Loucy (cell line): ENCODE measurements at regions not wholly inside any gene's neighbourhood (a gene's known extent, or its start where the extent isn't known, plus 50 kb on each side); places are given as distances from the start of the nearest gene placed in this dataset.

Experiments
- EZH2phosphoT487 ChIP-seq: fragments of 200-600 bp; IDR thresholded peaks from 2 replicates; pipeline ENCODE4 v1.6.1; 2018; ENCODE audit warnings: antibody characterized with exemption, mild to moderate bottlenecking, moderate library complexity, borderline replicate concordance
- TF ChIP-seq, protein P1 (sequence below): fragments of 200-600 bp; sonication (generic); conservative IDR thresholded peaks from 2 replicates; pipeline ENCODE4 v1.5.1; 2014; ENCODE audit warnings: mild to moderate bottlenecking, antibody characterized with exemption, low read length

DNA sequence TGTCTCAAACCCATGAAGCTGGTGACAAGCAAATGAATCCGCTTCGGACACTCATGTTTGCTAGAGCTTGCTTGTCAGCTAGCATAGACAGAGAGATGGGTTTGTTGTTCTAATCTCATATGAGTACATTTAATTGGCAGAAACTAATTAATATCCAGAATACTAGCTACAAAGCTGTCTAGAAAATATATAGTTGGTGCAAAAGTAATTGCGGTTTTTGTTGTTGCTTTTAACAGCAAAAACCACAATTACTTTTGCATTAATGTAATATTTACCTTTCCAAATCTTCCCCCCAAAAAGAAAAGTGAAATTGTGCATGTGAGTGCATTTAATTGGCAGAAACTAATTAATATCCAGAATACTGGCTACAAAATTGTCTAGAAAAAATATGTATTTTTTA is 1115.2 kb downstream of the TDRD15 start:
- TF ChIP-seq, protein P1, sequence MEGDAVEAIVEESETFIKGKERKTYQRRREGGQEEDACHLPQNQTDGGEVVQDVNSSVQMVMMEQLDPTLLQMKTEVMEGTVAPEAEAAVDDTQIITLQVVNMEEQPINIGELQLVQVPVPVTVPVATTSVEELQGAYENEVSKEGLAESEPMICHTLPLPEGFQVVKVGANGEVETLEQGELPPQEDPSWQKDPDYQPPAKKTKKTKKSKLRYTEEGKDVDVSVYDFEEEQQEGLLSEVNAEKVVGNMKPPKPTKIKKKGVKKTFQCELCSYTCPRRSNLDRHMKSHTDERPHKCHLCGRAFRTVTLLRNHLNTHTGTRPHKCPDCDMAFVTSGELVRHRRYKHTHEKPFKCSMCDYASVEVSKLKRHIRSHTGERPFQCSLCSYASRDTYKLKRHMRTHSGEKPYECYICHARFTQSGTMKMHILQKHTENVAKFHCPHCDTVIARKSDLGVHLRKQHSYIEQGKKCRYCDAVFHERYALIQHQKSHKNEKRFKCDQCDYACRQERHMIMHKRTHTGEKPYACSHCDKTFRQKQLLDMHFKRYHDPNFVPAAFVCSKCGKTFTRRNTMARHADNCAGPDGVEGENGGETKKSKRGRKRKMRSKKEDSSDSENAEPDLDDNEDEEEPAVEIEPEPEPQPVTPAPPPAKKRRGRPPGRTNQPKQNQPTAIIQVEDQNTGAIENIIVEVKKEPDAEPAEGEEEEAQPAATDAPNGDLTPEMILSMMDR, result no peak
- no peak for TF ChIP-seq EZH2phosphoT487
